H1 (cell line): ENCODE measurements at regions not wholly inside any gene's neighbourhood (a gene's known extent, or its start where the extent isn't known, plus 50 kb on each side); places are given as distances from the start of the nearest gene placed in this dataset.

Experiments
- EP300 ChIP-seq, 2 experiments: IDR thresholded peaks; 1 replicate in 1 of 2; 2 replicates in 1 of 2; pipeline ENCODE4 v1.6.1; 2011 to 2012; ENCODE audit warnings: low read depth in 2 of 2, low read length in 2 of 2, mild to moderate bottlenecking in 2 of 2, borderline replicate concordance in 1 of 2, inconsistent platforms in 1 of 2, moderate library complexity in 1 of 2
- PHF8 ChIP-seq: fragments of 200-600 bp; sonication (generic); conservative IDR thresholded peaks from 2 replicates; pipeline ENCODE4 v1.7.1; 2012; ENCODE audit warnings: low read depth, mild to moderate bottlenecking, inconsistent platforms, low read length, moderate library complexity
- TF ChIP-seq, protein P1 (sequence below): fragments of 300-600 bp; sonication (generic); IDR thresholded peaks from 2 replicates; pipeline ENCODE4 v1.7.1; 2012; ENCODE audit warnings: low read length, moderate library complexity, mild to moderate bottlenecking, inconsistent platforms; ENCODE audit not compliant: insufficient replicate concordance

DNA sequence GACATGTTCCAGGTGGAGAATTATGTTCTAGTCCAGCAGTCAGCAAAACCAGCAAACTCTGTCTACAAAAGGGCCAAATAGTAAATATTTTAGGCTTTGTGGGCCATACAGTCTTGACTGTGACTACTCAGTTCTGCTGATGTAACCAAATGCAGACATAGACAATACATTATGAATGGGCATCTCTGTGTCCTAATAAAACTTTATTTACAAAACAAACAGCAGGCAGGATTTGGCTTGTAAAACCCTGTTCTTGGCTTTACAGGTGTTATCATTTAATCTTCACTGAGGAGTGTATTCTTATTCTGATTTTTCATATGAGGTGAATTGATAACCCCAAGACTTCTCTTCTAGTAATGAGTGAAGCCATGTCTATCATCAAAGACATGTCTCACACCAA lies 278.6 kb downstream of the DUSP6 start (continued):
- TF ChIP-seq, protein P1, sequence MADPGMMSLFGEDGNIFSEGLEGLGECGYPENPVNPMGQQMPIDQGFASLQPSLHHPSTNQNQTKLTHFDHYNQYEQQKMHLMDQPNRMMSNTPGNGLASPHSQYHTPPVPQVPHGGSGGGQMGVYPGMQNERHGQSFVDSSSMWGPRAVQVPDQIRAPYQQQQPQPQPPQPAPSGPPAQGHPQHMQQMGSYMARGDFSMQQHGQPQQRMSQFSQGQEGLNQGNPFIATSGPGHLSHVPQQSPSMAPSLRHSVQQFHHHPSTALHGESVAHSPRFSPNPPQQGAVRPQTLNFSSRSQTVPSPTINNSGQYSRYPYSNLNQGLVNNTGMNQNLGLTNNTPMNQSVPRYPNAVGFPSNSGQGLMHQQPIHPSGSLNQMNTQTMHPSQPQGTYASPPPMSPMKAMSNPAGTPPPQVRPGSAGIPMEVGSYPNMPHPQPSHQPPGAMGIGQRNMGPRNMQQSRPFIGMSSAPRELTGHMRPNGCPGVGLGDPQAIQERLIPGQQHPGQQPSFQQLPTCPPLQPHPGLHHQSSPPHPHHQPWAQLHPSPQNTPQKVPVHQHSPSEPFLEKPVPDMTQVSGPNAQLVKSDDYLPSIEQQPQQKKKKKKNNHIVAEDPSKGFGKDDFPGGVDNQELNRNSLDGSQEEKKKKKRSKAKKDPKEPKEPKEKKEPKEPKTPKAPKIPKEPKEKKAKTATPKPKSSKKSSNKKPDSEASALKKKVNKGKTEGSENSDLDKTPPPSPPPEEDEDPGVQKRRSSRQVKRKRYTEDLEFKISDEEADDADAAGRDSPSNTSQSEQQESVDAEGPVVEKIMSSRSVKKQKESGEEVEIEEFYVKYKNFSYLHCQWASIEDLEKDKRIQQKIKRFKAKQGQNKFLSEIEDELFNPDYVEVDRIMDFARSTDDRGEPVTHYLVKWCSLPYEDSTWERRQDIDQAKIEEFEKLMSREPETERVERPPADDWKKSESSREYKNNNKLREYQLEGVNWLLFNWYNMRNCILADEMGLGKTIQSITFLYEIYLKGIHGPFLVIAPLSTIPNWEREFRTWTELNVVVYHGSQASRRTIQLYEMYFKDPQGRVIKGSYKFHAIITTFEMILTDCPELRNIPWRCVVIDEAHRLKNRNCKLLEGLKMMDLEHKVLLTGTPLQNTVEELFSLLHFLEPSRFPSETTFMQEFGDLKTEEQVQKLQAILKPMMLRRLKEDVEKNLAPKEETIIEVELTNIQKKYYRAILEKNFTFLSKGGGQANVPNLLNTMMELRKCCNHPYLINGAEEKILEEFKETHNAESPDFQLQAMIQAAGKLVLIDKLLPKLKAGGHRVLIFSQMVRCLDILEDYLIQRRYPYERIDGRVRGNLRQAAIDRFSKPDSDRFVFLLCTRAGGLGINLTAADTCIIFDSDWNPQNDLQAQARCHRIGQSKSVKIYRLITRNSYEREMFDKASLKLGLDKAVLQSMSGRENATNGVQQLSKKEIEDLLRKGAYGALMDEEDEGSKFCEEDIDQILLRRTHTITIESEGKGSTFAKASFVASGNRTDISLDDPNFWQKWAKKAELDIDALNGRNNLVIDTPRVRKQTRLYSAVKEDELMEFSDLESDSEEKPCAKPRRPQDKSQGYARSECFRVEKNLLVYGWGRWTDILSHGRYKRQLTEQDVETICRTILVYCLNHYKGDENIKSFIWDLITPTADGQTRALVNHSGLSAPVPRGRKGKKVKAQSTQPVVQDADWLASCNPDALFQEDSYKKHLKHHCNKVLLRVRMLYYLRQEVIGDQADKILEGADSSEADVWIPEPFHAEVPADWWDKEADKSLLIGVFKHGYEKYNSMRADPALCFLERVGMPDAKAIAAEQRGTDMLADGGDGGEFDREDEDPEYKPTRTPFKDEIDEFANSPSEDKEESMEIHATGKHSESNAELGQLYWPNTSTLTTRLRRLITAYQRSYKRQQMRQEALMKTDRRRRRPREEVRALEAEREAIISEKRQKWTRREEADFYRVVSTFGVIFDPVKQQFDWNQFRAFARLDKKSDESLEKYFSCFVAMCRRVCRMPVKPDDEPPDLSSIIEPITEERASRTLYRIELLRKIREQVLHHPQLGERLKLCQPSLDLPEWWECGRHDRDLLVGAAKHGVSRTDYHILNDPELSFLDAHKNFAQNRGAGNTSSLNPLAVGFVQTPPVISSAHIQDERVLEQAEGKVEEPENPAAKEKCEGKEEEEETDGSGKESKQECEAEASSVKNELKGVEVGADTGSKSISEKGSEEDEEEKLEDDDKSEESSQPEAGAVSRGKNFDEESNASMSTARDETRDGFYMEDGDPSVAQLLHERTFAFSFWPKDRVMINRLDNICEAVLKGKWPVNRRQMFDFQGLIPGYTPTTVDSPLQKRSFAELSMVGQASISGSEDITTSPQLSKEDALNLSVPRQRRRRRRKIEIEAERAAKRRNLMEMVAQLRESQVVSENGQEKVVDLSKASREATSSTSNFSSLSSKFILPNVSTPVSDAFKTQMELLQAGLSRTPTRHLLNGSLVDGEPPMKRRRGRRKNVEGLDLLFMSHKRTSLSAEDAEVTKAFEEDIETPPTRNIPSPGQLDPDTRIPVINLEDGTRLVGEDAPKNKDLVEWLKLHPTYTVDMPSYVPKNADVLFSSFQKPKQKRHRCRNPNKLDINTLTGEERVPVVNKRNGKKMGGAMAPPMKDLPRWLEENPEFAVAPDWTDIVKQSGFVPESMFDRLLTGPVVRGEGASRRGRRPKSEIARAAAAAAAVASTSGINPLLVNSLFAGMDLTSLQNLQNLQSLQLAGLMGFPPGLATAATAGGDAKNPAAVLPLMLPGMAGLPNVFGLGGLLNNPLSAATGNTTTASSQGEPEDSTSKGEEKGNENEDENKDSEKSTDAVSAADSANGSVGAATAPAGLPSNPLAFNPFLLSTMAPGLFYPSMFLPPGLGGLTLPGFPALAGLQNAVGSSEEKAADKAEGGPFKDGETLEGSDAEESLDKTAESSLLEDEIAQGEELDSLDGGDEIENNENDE, result no peak
- TF ChIP-seq EP300 (IDR thresholded peaks at IDR 0.05; ENCODE audit: borderline replicate concordance in 1 of 2, low read depth in 2 of 2, low read length in 2 of 2) (no peak), PHF8 (no peak)
